Activated CD4-positive, CD25-positive, alpha-beta regulatory T cell treated with anti-CD3 and anti-CD28 coated beads, Interleukin-2, amount 50 U/mL, for 16 hours (primary cell): ENCODE measurements at regions not wholly inside any gene's neighbourhood (a gene's known extent, or its start where the extent isn't known, plus 50 kb on each side); places are given as distances from the start of the nearest gene placed in this dataset.
"Not testable (repeated sequence)": the region's sequence is repeated elsewhere in the genome, so short reads cannot be mapped to it uniquely, and the experiment has no call there.

Experiments
- DNase-seq: peaks from one replicate; pipeline ENCODE4 v3.0.0-alpha.2; 2020; ENCODE audit warnings: low read depth, low spot score

- no peak for DNase-seq
Measured at GRCh38 chr12:34097213-34097612, 74.9 kb downstream of the ALG10 start.

GRCh38 chr12:34105392-34105933 lies 83.2 kb downstream of the ALG10 start:
- no peak for DNase-seq

- DNase-seq: no peak
Measured at GRCh38 chr12:34106172-34106571, 83.9 kb downstream of the ALG10 start.

GRCh38 chr12:34107016-34107415 lies 84.7 kb downstream of the ALG10 start:
- no peak for DNase-seq

- no peak for DNase-seq
Measured at GRCh38 chr12:34107781-34108404, 85.6 kb downstream of the ALG10 start.

GRCh38 chr12:34108405-34108803 lies 86.1 kb downstream of the ALG10 start:
- no peak for DNase-seq

- no peak for DNase-seq
Measured at GRCh38 chr12:34108967-34109366, 86.7 kb downstream of the ALG10 start.

- DNase-seq: no peak
Measured at GRCh38 chr12:34109390-34109789, 87.1 kb downstream of the ALG10 start.

GRCh38 chr12:34109909-34110531 lies 87.7 kb downstream of the ALG10 start:
- not testable (repeated sequence) for DNase-seq

- DNase-seq: no peak
Measured at GRCh38 chr12:34119366-34119765, 97.1 kb downstream of the ALG10 start.

- no peak for DNase-seq
Measured at GRCh38 chr12:34121360-34121759, 99.1 kb downstream of the ALG10 start.

GRCh38 chr12:34123092-34123491 lies 100.8 kb downstream of the ALG10 start:
- DNase-seq: not testable (repeated sequence)

- DNase-seq: no peak
Measured at GRCh38 chr12:34124608-34125007, 102.3 kb downstream of the ALG10 start.

GRCh38 chr12:34126239-34126641 lies 103.9 kb downstream of the ALG10 start:
- no peak for DNase-seq

- no peak for DNase-seq
Measured at GRCh38 chr12:34126805-34127204, 104.5 kb downstream of the ALG10 start.

GRCh38 chr12:34127379-34127778 lies 105.1 kb downstream of the ALG10 start:
- DNase-seq: not testable (repeated sequence)

GRCh38 chr12:34142430-34142829 lies 120.1 kb downstream of the ALG10 start:
- no peak for DNase-seq

- DNase-seq: no peak
Measured at GRCh38 chr12:34151019-34151418, 128.7 kb downstream of the ALG10 start.

- no peak for DNase-seq
Measured at GRCh38 chr12:34163443-34163842, 141.1 kb downstream of the ALG10 start.

- DNase-seq: no peak
Measured at GRCh38 chr12:34166427-34167060, 144.2 kb downstream of the ALG10 start.

GRCh38 chr12:34168507-34168906 lies 146.2 kb downstream of the ALG10 start:
- DNase-seq: not testable (repeated sequence)

GRCh38 chr12:34186492-34186891 lies 164.2 kb downstream of the ALG10 start:
- DNase-seq: no peak

GRCh38 chr12:34188974-34189373 lies 166.7 kb downstream of the ALG10 start:
- no peak for DNase-seq
